ENCODE measurements at regions not wholly inside any gene's neighbourhood (a gene's known extent, or its start where the extent isn't known, plus 50 kb on each side); places are given as distances from the start of the nearest gene placed in this dataset.

DNA sequence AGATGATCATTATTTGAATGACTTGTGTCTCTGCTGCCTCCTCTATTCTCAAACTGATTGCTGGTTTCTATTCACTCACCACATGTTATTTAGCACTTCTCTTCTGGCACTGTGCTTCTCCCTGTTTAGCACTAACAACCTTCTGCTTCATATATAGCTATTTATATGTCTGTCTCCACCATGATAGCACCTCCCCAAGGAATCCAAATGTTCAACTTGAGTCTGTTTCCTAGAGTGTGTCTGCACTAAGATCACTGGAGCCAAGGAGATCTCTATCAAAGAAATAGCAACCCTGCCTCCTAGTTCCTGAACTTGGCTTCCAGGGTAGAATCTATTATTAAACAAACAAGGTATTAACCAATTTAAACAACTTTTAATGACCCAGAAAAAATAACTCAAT is 104.5 kb downstream of the CYP26A1 start:
- no peak for DNase-seq

DNA sequence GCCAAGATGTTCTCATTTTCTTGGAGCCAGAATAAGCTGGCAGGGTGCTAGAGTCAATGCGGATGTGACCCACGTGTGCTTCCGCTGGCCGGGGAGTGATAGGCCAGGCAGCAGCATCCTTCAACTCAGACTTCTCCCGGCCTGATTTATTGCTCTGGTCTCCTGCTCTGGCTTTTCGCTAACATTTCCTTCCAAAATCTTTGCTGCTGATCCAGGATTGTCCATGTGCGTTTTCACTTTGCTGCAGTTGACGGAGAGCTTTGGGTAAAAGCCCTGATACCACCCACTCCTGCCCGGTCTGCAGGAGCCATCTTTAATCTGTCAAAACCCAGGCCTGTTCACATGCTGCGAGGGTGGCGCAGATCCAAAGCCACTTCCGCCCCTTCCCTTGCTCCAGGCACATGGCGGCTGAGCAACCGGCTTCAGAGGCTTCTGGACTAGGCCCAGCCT is 106.8 kb downstream of the CYP26A1 start:
- peak; percentile 23 for DNase-seq

DNA sequence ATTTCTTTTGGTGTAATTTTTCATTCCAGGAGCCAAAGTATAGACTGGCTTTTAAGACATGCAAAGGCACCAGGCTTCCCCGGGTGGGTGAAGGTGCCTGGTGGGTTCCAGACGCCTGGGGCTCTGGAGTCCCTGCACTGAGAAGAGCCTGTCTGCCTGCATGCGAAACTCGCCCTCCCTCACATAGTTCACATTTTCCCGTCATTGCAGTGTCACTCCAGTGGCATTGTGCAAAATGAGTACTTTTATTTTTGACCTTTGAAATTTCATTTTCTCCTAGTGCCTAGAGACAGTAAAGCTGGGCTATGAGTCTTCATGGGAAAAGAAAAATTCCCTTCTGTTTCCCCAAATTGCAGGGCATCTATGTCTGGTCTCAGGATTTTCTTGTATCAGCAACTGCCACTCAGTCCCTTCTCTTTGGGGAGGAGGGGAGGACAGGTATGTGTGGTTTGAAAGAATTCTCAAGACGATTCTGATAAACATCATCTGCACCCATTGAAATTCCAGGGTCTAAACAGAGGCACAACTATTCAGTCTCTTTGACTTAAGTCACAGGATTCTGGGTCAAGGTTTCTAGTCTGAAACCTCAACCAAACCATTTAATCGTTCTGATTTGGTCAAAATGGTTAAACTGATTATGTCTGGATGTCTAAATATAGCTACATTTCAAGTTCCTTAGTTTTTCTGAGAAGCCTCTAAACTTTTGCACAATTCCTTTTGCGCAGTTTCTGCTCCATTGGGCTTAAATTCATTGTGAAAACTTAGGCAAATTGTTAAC is 107.8 kb downstream of the CYP26A1 start:
- DNase-seq, result no peak

DNA sequence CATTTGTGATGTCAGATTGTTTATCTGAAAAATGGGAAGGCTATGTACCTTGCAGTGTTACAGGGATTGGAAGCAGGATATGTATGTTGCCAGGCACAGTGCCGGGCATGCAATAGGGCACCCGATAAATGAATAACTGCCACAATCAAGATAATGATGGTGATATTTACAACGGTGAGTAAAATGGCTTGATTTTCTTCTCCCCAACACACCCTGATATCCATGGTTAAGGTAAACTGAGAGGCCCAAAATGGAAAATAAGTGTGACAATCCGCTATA is 108.3 kb downstream of the CYP26A1 start:
- DNase-seq, result no peak

DNA sequence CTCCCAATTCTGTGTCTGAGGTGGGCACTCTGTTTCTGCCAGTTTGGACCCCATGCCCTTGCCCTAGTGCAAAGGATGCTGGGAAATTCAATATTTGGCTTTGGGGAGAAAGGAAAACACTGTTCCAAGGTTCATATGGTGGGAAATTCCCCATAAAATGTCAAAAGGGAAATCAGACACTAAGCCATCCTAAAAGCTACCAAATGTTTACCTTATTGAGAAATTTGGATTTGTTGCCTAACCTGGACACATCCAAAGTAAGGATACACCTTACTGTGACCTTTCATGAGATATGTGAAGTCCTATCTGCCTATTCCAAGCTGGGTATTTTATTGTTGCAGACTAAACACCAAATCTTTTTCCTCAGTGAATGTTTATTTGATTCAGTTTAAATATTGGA is 109.1 kb downstream of the CYP26A1 start:
- no peak for DNase-seq

DNA sequence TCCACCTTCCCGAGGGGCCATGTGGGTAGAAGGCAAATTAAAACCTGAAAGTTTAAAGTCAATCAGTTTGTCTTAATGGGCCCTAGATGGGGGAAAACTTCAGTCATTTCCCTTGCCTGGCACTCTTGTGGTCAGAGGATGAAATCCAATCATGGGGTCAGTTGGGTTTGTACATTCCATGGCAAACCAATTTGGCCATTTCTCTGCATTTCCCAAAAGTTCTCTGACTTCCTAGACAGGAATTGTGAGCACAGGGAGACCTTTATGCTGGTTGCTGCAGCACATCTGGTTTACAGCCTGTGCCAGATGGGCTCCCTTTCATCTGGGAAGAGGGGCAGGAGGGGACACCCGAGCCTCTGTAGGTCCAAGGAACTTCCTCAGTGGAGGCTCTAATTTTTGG is 113.0 kb downstream of the CYP26A1 start:
- no peak for DNase-seq

DNA sequence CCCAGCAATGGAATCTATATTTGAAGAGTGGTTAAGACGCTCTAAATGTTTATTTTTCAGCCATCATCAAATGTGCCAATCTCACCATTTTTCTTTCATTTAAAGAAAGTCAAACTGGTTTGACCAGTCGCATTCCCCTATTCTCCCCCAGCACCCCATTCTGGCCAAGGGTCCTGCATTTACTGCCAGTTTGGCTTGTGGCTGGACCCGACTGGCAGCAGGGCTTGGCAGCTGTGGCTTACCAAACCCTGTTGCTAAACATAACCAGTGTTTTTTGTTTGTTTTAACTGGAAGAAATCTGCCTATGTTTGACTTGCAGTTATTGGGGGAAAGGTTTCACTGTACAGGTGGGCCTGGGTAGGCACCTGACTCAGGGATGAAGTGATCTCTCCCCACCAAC is 116.3 kb downstream of the CYP26A1 start:
- no peak for DNase-seq

DNA sequence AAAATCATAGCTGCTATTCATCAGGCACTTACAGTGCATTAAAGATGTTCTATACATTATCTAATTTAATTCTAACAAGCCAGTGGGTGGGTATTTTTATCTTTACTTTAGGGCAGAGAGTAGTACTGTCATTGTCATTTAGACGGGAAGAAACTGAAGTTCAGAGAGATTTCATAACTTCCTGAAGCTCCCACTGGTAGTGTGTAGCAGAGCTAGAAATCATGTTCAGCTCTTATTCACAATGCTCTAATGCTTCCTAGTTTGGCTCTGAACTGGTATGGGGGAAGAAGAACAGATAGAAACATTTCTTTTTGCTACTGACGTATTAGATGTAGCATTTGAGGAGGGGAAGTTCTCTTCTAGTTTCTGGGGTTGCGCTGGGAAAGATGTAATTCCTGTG is 116.7 kb downstream of the CYP26A1 start:
- DNase-seq, result no peak

DNA sequence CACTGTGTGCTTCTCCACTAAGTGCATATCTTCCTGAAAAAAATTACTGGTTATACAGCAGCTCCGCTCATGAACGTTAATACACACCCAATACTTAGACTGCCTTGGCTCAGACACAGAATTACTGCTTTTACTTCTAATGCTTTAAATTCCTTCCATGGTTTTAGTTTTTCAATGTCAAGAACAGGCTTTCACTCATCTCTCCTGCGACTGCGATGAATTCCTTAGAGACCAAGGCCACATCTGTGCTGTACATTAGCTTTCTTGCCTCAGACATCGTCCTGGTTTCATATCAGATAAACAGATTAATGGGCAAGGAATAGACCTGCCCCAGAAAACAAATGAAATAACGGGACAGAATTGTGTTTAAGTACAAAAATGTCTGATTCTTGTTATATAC is 120.2 kb downstream of the CYP26A1 start:
- no peak for DNase-seq

DNA sequence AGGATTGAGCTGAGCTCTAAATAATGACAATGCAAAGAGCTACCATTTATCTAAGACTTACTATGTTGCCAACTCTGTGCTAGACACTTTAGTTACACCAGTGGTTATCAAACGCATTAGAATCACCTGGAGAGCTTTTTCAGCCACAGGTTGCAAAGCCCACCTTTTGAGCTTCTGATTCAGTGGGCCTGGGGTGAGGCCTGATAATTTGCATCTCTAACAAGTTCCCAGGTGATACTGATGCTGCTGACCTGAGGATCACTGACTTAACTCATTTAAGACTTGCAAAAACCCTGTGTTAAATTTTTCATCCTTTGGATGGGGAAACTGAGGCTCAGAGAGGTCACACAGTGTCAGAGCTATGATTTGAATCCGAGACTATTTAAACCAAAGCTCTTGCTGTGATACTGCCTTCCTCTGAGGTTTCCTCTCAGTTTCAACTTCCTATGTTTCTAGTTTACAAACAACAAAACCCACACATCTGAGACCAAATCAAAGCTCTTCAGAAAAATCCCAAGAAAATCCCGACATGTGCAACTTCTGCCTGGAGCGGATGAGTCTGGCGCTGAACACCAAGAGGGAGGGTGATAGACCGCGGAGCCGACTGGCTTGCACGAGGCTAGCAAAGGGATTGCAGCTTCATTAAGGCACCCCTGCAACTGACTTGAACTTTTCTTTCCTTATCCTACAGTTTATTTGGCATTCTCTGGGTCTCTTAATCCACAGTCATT is 124.9 kb downstream of the CYP26A1 start:
- DNase-seq, result peak; percentile 42

DNA sequence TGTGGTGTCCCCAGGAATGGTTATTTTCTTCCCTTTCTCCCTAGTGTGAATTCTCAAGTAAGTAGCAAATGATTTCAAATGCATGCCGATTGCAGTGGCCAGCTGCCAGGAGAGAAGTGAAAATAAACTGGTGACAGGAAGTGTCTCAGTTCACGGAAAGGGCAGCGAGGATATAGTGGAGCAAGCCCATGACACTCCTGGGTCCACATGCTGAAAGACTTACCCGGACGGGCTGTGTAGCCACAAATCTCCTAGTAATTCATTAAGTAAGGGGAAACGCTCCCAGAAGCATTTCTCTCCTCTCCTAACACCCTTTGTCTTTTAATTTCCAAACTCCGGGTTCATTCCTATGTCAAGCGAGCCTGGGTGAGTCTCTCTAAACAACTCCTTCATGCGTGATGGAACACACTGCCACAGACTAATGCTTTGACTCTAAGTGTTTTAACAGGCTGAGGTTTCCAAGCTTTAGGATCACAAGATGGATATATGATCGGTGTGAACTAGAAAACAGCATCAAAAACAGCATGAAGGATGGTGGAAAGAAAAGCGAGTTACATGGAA is 125.6 kb downstream of the CYP26A1 start:
- DNase-seq, result peak; percentile 81

DNA sequence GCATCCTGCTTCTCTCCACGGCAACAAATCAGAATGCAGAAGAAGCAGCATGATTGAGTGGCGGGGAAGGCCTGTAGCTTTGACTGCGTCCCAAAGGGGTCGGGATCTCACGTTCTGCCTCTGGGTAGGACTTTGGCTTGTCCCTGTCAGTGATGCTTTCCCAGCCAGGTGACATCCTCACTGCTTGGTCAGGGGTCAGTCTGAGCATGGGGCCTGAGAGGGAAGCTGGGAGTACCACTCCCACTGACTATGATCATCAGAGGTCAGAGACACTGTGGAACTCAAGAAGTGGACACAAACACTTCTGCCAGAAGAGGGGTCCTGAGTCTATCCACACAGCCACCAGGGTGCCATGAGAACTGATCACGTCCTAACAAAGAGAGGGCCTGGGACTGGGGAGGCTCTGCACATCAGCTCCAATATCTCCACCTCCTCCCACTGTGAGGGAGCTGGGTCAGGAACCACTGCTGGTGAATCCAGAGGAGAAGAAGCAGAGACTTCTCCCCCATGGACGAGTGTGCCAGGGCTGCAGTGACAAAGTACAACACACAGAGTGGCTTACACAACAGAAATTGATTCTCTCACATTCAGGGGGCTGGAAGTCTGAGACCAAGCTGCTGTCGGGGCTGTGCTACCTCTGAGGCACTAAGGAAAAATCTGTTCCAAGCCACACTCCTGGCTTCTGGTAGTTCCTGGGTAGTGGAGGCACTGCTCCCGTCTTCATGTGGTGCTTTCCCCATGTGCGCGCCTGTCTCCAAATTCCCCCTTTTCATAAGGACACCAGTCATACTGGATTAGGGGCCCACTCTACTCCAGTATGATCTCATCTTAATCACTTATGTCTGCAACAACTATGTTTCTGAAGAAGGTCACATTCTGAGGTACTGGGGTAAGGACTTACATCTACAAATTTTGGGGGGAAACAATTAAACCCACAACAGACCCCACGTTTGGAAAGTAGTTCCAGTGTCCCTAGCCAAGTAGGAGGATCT is 131.1 kb downstream of the CYP26A1 start:
- DNase-seq, result no peak

DNA sequence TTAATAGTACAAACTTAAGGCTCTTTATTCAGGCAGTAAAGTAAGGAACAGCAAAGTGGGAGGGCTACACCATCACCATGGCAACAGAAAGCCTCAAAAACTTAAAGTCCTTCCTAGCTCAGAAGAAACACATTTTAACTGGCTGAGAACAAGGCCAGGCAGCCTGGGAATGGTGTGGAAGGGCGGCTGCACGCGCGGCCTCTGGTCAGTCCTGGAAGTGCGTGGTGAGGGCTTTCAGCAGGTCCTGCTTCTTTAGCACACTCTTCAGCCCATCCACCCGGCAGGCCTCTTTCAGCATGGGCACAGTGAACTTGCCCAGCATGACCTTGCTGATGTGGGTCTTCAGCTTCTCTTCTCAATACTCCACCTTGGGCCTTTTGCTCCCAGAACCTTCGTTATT is 133.0 kb downstream of the CYP26A1 start:
- DNase-seq, result no peak

DNA sequence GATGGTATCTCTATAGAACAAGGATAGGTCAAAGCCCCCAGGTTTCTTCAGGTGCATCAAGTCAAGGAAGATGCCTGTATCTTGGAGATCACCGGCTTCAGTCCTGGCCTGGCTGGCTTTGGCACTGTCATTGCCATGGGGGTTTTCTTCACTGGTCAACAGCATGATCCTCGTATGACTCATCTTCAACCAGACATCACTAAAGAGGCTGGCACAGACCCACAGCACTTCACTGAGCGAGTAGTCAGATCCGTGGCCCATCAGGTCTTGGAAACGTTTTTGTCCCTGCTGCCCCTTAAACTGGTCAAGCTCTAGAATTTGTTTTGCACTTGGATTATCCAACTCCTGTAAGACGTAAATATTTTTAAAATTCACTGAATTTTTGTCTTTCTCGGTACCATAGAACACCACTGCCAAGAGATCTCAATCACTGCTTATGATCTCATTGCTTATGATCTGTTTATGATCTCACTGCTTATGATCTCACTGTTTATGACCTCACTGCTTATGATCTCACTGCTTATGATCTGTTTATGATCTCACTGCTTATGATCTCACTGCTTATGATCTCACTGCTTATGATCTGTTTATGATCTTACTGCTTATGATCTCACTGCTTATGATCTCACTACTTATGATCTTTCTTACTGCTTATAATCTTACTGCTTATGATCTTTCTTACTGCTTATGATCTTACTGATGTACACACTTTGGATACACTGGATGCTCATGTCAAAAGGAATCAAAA is 135.2 kb downstream of the CYP26A1 start:
- DNase-seq, result no peak

DNA sequence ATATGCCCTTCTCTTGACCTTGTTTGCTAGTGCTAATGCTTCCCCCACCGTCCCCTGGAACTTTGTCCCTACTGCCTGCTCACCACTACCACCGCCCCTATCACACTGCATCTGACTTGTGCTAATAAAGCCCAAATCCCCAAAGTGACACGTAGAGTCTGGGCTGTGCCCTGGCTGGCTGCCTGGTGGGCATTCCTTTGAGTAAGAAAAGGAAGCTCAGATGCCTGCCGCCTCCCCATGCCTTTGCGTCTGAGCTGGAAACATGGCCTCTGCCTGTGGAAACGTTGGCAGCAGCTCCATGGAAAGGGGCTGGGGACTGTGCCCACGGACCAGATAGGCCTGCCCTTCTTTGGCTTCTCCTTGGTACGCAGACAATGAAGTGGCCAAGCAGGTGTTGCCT is 138.3 kb downstream of the CYP26A1 start:
- DNase-seq, result no peak

DNA sequence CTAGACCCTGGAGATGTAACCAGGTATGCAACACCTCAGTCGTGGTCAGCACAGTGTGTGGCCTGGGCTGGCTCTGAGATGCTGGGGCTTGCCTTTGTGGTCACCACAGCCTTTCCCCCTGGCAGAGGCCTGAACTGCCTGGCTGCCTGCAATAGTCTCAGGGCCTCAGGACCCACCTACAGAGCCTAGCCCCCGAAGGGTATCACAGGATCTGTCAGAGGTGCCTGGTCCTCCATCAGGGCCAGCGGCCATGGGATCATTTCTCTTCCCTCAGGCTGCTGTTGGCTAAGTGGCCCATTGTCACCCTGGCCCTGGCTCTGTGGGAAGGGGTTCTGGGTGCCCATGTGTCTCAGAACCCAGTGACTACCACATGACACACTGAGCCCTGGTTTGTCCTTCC is 141.6 kb downstream of the CYP26A1 start:
- DNase-seq, result no peak

DNA sequence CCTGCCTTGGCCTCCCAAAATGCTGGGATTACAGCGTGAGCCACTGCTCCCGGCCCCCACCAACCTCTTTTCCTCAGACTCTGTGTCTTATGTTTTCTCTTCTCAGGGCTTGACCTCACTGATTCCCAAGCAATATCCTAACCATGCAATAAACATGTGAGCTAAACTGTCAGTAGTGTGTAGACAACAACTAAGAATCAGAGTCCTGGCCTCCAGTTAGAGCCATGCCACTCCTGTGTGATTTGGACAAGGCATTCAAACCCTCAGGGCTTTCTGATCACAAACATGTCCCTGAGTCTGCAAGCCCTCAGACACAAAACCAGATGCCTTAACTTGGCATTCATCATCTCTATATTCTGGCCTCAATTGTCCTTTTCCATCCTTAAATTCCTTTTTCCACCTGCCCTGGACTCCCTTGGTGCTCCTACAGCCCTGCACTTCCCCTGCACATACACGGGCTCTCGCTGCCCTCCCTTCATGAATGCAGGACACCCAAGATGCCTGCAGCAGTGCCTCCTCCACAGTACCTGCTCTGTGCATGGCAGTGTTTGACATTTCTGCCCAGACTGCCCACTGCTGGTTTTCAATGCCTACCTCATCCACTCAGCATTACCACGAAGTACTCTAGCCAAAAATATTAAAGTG is 142.8 kb downstream of the CYP26A1 start:
- DNase-seq, result no peak

DNA sequence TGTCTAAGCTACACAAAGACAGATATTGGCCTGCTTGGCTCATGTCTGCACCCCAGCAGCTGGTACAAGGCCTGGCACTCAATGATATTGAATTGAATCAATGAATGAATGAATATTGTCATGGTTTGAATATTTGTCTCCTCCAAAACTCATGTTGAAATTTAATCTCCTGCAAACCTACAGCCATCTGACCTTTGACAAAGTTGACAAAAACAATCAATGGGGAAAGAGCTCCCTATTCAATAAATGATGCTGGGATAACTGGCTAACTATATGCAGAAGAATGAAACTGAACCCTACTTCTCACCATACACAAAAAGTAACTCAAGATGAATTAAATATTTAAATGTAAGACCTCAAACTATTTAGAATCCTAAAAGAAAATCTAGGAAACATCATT is 144.7 kb downstream of the CYP26A1 start:
- no peak for DNase-seq

DNA sequence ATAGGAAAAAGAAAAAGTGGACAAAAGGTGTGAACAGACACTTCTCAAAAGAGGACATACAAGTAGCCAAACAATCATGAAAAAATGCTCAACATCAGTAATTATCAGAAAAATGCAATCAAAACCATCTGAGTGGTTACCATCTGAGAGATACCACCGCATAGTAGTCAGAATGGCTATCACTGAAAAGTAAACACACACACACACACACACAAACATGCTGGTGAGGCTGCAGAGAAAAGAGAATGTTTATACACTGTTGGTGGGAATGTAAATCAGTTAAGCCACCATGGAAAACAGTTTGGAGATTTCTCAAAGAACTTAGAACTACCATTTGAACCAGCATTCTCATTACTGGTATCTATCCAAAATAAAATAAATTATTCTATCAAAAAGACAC is 145.7 kb downstream of the CYP26A1 start:
- no peak for DNase-seq

DNA sequence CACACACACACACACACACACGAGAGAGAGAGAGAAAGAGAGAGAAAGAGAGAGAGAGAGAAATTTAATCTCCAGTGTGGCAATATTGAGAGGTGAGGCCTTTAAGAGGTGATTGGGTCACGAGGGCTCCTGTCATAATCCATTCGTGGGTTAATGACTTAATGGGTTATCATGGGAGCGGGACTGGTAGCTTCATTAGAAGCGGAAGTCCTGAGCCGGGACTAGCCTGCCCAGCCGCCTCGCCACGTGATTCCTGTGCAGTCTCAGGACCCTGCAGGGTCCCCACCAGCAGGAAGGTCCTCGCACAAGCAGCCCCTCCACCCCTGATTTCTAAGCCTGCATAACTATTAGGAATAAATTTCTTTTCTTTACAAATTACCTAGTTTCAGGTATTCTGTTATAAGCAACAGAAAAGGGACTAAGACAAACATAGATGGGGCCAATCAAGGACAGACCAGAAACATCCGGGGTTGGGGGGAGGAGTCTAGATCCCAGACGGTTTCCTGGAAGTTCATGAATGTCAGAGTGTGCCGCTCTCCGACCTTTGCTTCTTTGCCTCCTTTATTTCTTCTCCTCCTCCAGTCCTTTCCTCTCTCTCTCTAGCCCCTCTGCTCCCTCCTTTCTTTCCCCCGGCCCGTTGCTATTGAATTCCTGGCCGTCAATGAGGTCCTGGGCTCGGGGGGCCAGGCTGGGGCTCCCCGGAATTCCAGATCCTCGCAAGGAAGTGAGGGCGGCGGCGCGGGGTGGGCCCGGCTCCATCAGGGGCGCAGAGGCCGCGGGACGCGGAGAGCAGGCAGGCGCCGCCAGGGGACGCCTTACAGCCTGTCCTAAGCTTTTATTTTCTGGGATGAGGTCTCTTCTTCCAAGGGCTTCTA is 146.8 kb downstream of the CYP26A1 start:
- DNase-seq, result no peak
